ENCODE measurements at regions not wholly inside any gene's neighbourhood (a gene's known extent, or its start where the extent isn't known, plus 50 kb on each side); places are given as distances from the start of the nearest gene placed in this dataset.

DNA sequence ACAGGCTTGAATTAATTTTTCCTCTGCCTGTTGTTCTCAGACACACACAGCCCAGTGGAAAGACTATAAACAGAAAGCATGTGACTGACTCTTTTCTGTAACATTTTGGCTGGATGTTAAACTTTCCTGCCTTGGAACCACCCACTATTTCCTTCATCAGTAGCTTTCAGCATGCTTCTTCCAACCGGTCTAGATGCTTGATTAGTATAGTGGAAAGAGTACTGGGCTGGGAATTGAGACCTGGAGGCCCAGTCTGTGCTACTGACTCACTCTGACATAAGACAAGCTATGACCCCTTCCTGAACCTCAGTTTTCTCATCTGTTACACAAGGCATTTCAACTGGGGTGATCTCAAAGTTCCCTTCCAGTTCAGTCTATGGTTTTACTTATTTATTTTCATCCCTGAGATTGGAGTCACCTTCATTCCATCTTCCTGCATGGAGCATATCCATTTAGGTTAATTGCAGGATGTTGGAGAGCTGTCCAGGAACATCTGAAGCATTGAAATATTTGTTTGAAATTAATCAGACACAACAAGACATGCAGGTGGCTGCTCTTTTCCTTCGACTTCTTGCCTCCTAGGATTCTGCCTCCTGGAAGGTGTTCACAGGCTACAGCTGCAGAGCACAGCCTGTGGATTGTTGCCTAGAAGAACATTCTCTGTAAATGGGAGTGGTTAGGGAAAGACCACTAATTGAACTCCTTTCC is 173.4 kb downstream of the RTL9 start:
- H2BK12ac ChIP-seq (ENCODE audit: insufficient read length, low read depth, low read length): no peak overlapping the region
- no peak overlapping the region for H3K18ac ChIP-seq (ENCODE audit: insufficient read length, low read depth, low read length)
- H3K4me1 ChIP-seq (ENCODE audit: insufficient read depth, low read length): no peaks in the 10 kb centered on the region
- no peak overlapping the region for H2AFZ ChIP-seq (ENCODE audit: low read length)
- H3K79me2 ChIP-seq (ENCODE audit: insufficient read depth, low read length): no peaks in the 10 kb centered on the region
- no peak overlapping the region for H2BK5ac ChIP-seq (ENCODE audit: insufficient read length, low read length)
- no peak overlapping the region for H3K4me2 ChIP-seq (ENCODE audit: insufficient read depth, insufficient read length, low read length)
- Mint-ChIP-seq H3K27me3 (ENCODE audit: low read depth) (no peaks in the 10 kb centered on the region; the same call in 1 of the 2 replicates), H3K27ac (no peak overlapping the region; a peak in 1 of 7 replicates), H3K4me1 (peaks cover 5% of the 10 kb centered on the region in 2 experiments; a peak in 3 of 4 replicates), H3K4me3 (no peak overlapping the region), H3K9me3 (no peaks in the 10 kb centered on the region; a peak in 2 of 5 replicates), H3K36me3 (ENCODE audit: insufficient read depth in 1 of 3, low read depth in 3 of 3) (no peaks in the 10 kb centered on the region)
- H4K20me1 ChIP-seq (ENCODE audit: control insufficient read depth, insufficient read depth, insufficient read length): no peaks in the 10 kb centered on the region
- no peaks in the 10 kb centered on the region for H3K79me1 ChIP-seq (ENCODE audit: insufficient read depth, low read depth, low read length, poor library complexity, severe bottlenecking)
- H3K9ac ChIP-seq (ENCODE audit: extremely low read depth, insufficient read length, low read length): no peak overlapping the region
- no peak for DNase-seq
- TF ChIP-seq, protein P1, sequence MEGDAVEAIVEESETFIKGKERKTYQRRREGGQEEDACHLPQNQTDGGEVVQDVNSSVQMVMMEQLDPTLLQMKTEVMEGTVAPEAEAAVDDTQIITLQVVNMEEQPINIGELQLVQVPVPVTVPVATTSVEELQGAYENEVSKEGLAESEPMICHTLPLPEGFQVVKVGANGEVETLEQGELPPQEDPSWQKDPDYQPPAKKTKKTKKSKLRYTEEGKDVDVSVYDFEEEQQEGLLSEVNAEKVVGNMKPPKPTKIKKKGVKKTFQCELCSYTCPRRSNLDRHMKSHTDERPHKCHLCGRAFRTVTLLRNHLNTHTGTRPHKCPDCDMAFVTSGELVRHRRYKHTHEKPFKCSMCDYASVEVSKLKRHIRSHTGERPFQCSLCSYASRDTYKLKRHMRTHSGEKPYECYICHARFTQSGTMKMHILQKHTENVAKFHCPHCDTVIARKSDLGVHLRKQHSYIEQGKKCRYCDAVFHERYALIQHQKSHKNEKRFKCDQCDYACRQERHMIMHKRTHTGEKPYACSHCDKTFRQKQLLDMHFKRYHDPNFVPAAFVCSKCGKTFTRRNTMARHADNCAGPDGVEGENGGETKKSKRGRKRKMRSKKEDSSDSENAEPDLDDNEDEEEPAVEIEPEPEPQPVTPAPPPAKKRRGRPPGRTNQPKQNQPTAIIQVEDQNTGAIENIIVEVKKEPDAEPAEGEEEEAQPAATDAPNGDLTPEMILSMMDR (conservative IDR thresholded peaks at IDR 0.05): no peak
- WGBS (ENCODE audit: extremely low coverage, insufficient read length, low lambda C conversion rate): no CpG with 5 or more reads among the region's 2 CpGs
- H3K27ac ChIP-seq (ENCODE audit: insufficient read length, low read depth, low read length): no peak overlapping the region
- no peak overlapping the region for H4K5ac ChIP-seq (ENCODE audit: insufficient read length, low read depth, low read length)
- H4K8ac ChIP-seq (replicated peaks; ENCODE audit: insufficient read length, low read depth, low read length): no peak overlapping the region
- H3K23ac ChIP-seq (ENCODE audit: insufficient read length, low read depth, low read length): no peak overlapping the region
- no peak overlapping the region for H2BK15ac ChIP-seq (ENCODE audit: low read depth, low read length)
- H3K56ac ChIP-seq (ENCODE audit: insufficient read length, low read depth, low read length): no peak overlapping the region
- H3K23me2 ChIP-seq (ENCODE audit: insufficient read length, low read depth, low read length, poor library complexity, severe bottlenecking): no peaks in the 10 kb centered on the region
- H2BK20ac ChIP-seq (ENCODE audit: low read depth, low read length, poor library complexity, severe bottlenecking): no peak overlapping the region
- H2AK5ac ChIP-seq (ENCODE audit: insufficient read length, low read length): no peak overlapping the region
- no peak overlapping the region for H3K14ac ChIP-seq (ENCODE audit: insufficient read depth, low read length)
- no peak overlapping the region for H3K4ac ChIP-seq (ENCODE audit: low read depth, low read length)
- no peak overlapping the region for H4K91ac ChIP-seq (ENCODE audit: insufficient read length, low read depth, low read length)
- H2BK120ac ChIP-seq (ENCODE audit: low read depth, low read length, poor library complexity, severe bottlenecking): no peak overlapping the region
- no peaks in the 10 kb centered on the region for H3K9me3 ChIP-seq (ENCODE audit: control insufficient read depth, low read depth, low read length)
- no peaks in the 10 kb centered on the region for H3K27me3 ChIP-seq (ENCODE audit: insufficient read depth, low read length)
- no peak overlapping the region for H3T11ph ChIP-seq (ENCODE audit: low read length)

All from H9 (cell line).